SK-N-SH treated with all-trans-retinoic acid at 6 μM for 48 hours (cell line): ENCODE measurements at regions not wholly inside any gene's neighbourhood (a gene's known extent, or its start where the extent isn't known, plus 50 kb on each side); places are given as distances from the start of the nearest gene placed in this dataset.

Experiments
- ATAC-seq: fragments of 200-7000 bp; cut with Tn5 transposase; 3 replicates; pipeline ENCODE4 v1.9.1; 2020; ENCODE audit warnings: mild to moderate bottlenecking, moderate library complexity
- ARNTL ChIP-seq: fragments of 450-650 bp; formaldehyde crosslinking; IDR thresholded peaks from 2 replicates; pipeline ENCODE4 v1.5.0; 2020; ENCODE audit warnings: low read depth, mild to moderate bottlenecking, moderate library complexity, borderline replicate concordance
- BACH2 ChIP-seq: fragments of 250-450 bp; sonication (Bioruptor Pico); IDR thresholded peaks from 2 replicates; pipeline ENCODE4 v1.9.0; 2021; ENCODE audit warnings: mild to moderate bottlenecking, borderline replicate concordance
- CREB5 ChIP-seq: fragments of 250-450 bp; sonication (Bioruptor Pico); IDR thresholded peaks from 2 replicates; pipeline ENCODE4 v1.5.1; 2020; ENCODE audit warnings: low read depth, mild to moderate bottlenecking, moderate library complexity
- CSDC2 ChIP-seq: fragments of 250-450 bp; sonication (Bioruptor Pico); IDR thresholded peaks from 2 replicates; pipeline ENCODE4 v1.5.0; 2020; ENCODE audit warnings: mild to moderate bottlenecking, moderate library complexity
- ESRRG ChIP-seq: fragments of 250-450 bp; sonication (Bioruptor Pico); IDR thresholded peaks from 2 replicates; pipeline ENCODE4 v1.6.1; 2021; ENCODE audit warnings: mild to moderate bottlenecking
- GLIS3 ChIP-seq: fragments of 250-450 bp; sonication (Bioruptor Pico); IDR thresholded peaks from 2 replicates; pipeline ENCODE4 v1.5.0; 2020; ENCODE audit warnings: mild to moderate bottlenecking, moderate library complexity
- ISL1 ChIP-seq: fragments of 250-450 bp; sonication (Bioruptor Pico); IDR thresholded peaks from 2 replicates; pipeline ENCODE4 v2.1.2; 2022; ENCODE audit warnings: mild to moderate bottlenecking, moderate library complexity
- OSR1 ChIP-seq: fragments of 250-450 bp; sonication (Bioruptor Pico); IDR thresholded peaks from 2 replicates; pipeline ENCODE4 v1.8.0; 2022; ENCODE audit warnings: moderate library complexity, mild to moderate bottlenecking, inconsistent platforms
- PATZ1 ChIP-seq: fragments of 250-450 bp; sonication (Bioruptor Pico); IDR thresholded peaks from 2 replicates; pipeline ENCODE4 v1.8.0; 2020; ENCODE audit warnings: mild to moderate bottlenecking, moderate library complexity, borderline replicate concordance
- PPARA ChIP-seq: fragments of 250-450 bp; sonication (Bioruptor Pico); IDR thresholded peaks from 2 replicates; pipeline ENCODE4 v1.5.0; 2020; ENCODE audit warnings: mild to moderate bottlenecking, borderline replicate concordance
- RARB ChIP-seq: fragments of 250-450 bp; sonication (Bioruptor Pico); IDR thresholded peaks from 2 replicates; pipeline ENCODE4 v1.8.0; 2021; ENCODE audit warnings: mild to moderate bottlenecking, moderate library complexity
- SNAI2 ChIP-seq: fragments of 250-450 bp; sonication (Bioruptor Pico); IDR thresholded peaks from 2 replicates; pipeline ENCODE4 v1.5.0; 2020; ENCODE audit warnings: mild to moderate bottlenecking, moderate library complexity
- TCF4 ChIP-seq: fragments of 250-450 bp; sonication (Bioruptor Pico); IDR thresholded peaks from 2 replicates; pipeline ENCODE4 v1.8.0; 2021; ENCODE audit warnings: mild to moderate bottlenecking, moderate library complexity, borderline replicate concordance
- TOX ChIP-seq: fragments of 250-450 bp; sonication (Bioruptor Pico); IDR thresholded peaks from 2 replicates; pipeline ENCODE4 v1.8.0; 2021; ENCODE audit warnings: mild to moderate bottlenecking, moderate library complexity, borderline replicate concordance
- TSHZ2 ChIP-seq: fragments of 250-450 bp; sonication (Bioruptor Pico); IDR thresholded peaks from 2 replicates; pipeline ENCODE4 v1.5.0; 2020; ENCODE audit warnings: mild to moderate bottlenecking, moderate library complexity
- ZC3H10 ChIP-seq: fragments of 250-450 bp; sonication (Bioruptor Pico); IDR thresholded peaks from 2 replicates; pipeline ENCODE4 v1.5.1; 2021; ENCODE audit warnings: mild to moderate bottlenecking, moderate library complexity
- ZFP3 ChIP-seq: fragments of 250-450 bp; sonication (Bioruptor Pico); IDR thresholded peaks from 2 replicates; pipeline ENCODE4 v1.5.0; 2020; ENCODE audit warnings: mild to moderate bottlenecking, moderate library complexity
- ZFP30 ChIP-seq: fragments of 450-650 bp; formaldehyde crosslinking; IDR thresholded peaks from 2 replicates; pipeline ENCODE4 v1.5.0; 2022; ENCODE audit warnings: mild to moderate bottlenecking, moderate library complexity
- ZNF565 ChIP-seq: fragments of 450-650 bp; formaldehyde crosslinking; conservative IDR thresholded peaks from 2 replicates; pipeline ENCODE4 v1.5.0; 2020; ENCODE audit warnings: low read depth, mild to moderate bottlenecking, moderate library complexity
- ZNF70 ChIP-seq: fragments of 450-650 bp; formaldehyde crosslinking; IDR thresholded peaks from 2 replicates; pipeline ENCODE4 v1.5.0; 2020; ENCODE audit warnings: mild to moderate bottlenecking, moderate library complexity
- ZNF8 ChIP-seq: fragments of 450-650 bp; formaldehyde crosslinking; IDR thresholded peaks from 2 replicates; pipeline ENCODE4 v1.5.0; 2020; ENCODE audit warnings: mild to moderate bottlenecking, moderate library complexity
- TF ChIP-seq, protein P1 (sequence below): fragments of 250-450 bp; sonication (Bioruptor Pico); IDR thresholded peaks from 2 replicates; pipeline ENCODE4 v1.5.1; 2021; ENCODE audit warnings: mild to moderate bottlenecking, moderate library complexity

DNA sequence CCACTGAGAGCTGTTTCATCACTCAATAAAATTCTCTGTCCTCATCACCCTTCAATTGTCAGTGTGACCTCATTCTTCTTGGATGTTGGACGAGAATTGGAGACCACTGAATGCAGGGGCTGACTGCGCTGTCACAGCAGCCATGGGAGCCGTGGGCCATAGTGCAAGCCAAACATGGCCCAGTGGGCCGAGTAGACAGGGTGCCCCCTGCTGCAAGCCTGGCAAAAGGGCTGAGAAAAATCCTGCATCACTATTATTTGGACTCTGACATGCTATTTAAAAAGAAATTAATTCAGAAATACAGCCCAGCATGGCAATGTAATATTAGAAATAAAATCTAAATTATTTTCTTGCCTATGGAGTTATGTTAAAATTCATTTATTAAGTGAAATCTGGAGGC lies 67.8 kb upstream of the FAM98A start (continued):
- TF ChIP-seq PPARA (CRISPR knock-in tag) (no peak), ZNF70 (no peak), ARNTL (CRISPR knock-in tag) (no peak)

GRCh38 chr2:33665039-33665438 lies 65.9 kb upstream of the FAM98A start:
- TF ChIP-seq ZNF8 (CRISPR knock-in tag) (no peak), OSR1 (no peak), RARB (CRISPR knock-in tag) (no peak), TCF4 (CRISPR knock-in tag) (no peak), ZFP3 (no peak), GLIS3 (no peak), ZNF565 (CRISPR knock-in tag) (no peak), PPARA (CRISPR knock-in tag) (no peak), SNAI2 (no peak), ARNTL (CRISPR knock-in tag) (no peak), TOX (CRISPR knock-in tag) (no peak), TSHZ2 (CRISPR knock-in tag) (no peak)
- TF ChIP-seq, all 23 proteins: peak for 0
- ATAC-seq = no peak

DNA sequence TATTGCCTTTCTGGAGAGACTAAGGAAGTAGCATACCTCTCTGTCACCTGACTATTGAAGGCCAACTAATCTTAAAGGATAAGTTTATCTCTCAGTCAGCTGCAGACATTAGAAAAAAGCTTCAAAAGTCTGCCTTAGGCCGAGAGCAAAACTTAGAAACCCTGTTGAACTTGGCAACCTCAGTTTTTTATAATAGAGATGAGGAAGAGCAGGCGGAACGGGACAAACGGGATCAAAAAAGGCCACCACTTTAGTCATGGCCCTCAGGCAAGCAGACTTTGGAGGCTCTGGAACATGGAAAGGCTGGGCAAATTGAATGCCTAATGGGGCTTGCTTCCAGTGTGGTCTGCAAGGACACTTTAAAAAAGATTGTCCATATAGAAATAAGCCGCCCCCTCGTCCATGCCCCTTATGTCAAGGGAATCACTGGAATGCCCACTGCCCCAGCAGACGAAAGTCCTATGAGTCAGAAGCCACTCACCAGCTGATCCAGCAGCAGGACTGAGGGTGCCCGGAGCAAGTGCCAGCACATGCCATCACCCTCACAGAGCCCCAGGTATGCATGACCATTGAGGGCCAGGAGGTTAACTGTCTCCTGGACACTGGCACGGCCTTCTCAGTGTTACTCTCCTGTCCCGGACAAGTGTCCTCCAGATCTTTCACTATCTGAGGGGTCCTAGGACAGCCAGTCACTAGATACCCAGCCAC lies 61.5 kb upstream of the FAM98A start:
- no peak for ATAC-seq
- TF ChIP-seq ZNF8 (CRISPR knock-in tag) = no peak
- TF ChIP-seq TCF4 (CRISPR knock-in tag) = no peak
- no peak for TF ChIP-seq SNAI2
- TF ChIP-seq RARB (CRISPR knock-in tag) = no peak
- TF ChIP-seq ZNF70 = no peak
- no peak for TF ChIP-seq OSR1
- TF ChIP-seq CREB5 (CRISPR knock-in tag) = no peak
- no peak for TF ChIP-seq TSHZ2 (CRISPR knock-in tag)
- TF ChIP-seq ARNTL (CRISPR knock-in tag) = no peak
- no peak for TF ChIP-seq ZFP3
- TF ChIP-seq CSDC2 = no peak
- no peak for TF ChIP-seq PATZ1 (CRISPR knock-in tag)
- TF ChIP-seq BACH2 = no peak
- TF ChIP-seq ISL1 (CRISPR knock-in tag) = no peak
- no peak for TF ChIP-seq PPARA (CRISPR knock-in tag)
- TF ChIP-seq, protein P1, sequence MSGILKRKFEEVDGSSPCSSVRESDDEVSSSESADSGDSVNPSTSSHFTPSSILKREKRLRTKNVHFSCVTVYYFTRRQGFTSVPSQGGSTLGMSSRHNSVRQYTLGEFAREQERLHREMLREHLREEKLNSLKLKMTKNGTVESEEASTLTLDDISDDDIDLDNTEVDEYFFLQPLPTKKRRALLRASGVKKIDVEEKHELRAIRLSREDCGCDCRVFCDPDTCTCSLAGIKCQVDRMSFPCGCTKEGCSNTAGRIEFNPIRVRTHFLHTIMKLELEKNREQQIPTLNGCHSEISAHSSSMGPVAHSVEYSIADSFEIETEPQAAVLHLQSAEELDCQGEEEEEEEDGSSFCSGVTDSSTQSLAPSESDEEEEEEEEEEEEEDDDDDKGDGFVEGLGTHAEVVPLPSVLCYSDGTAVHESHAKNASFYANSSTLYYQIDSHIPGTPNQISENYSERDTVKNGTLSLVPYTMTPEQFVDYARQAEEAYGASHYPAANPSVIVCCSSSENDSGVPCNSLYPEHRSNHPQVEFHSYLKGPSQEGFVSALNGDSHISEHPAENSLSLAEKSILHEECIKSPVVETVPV = no peak
- no peak for TF ChIP-seq ESRRG (CRISPR knock-in tag)
- no peak for TF ChIP-seq ZNF565 (CRISPR knock-in tag)
- TF ChIP-seq ZFP30 (CRISPR knock-in tag) = no peak
- no peak for TF ChIP-seq ZC3H10 (CRISPR knock-in tag)
- TF ChIP-seq, all 23 proteins: peak for 0
